ENCODE measurements at regions not wholly inside any gene's neighbourhood (a gene's known extent, or its start where the extent isn't known, plus 50 kb on each side); places are given as distances from the start of the nearest gene placed in this dataset.

GRCh38 chr13:62626771-62627170, 1211.1 kb upstream of the PCDH20 start:
- in situ Hi-C loops (cut with HindIII; ENCODE audit: low sequenced_read_pairs) = no loop called here

DNA sequence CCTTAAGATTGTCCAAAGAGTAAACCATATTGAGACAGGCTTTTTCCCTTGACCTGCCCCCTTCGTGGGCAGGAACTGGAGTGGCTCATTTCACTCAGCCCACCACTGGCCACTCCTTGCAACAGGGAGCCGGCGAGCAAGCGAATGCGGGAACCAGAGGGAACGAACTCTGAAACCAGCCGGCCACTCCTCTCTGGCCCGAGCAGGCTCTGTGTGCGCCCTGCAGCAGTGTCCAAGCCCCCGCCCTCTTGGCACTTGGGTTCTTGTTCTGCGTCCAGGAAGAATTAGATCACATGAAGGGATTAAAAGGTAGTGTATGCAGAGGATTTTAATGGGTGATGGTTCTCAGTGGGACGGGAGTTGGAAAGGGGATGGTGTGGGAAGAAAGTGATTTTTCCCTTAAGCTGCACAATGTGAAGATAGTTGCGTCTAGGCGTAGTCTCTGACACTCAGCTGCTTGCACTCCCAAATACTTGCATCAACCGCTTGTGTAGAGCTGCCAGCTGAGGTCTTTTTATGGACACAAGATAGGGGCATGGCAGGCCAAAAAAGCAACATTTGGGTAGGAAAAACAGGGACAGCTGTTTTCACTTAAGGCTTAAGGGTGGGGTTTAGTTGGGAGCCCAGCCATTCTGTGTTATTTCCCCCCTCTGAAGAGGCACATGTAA, 1209.7 kb upstream of the PCDH20 start:
- in situ Hi-C loops (cut with HindIII; ENCODE audit: low sequenced_read_pairs) = no loop called here

- in situ Hi-C loops (cut with HindIII; ENCODE audit: low sequenced_read_pairs) = no loop called here
Measured at GRCh38 chr13:62613819-62614218, 1198.2 kb upstream of the PCDH20 start.

- in situ Hi-C loops (cut with HindIII; ENCODE audit: low sequenced_read_pairs) = no loop called here
Measured at GRCh38 chr13:62611343-62611742, 1195.7 kb upstream of the PCDH20 start.

DNA sequence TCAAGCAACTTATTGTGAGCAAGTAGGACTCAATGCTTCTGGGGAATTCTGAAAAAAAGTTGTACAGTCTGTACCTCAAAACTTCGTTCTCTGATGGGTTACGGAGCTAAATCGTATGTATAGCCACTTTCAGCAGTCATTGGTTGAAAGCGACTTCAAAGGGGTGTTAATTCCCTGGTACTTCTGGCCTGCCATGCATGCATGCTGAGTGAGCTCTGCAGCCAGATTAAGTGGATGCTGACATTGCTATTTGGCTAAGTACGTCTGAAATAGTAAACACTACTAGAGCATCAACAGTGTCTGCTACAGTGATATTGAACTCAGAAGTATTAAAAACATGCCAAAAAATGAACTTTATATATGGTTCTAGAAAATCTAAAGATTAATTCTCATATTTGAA, 1183.1 kb upstream of the PCDH20 start:
- in situ Hi-C loops (cut with HindIII; ENCODE audit: low sequenced_read_pairs) = no loop called here

GRCh38 chr13:62595976-62596375, 1180.3 kb upstream of the PCDH20 start:
- in situ Hi-C loops (cut with HindIII; ENCODE audit: low sequenced_read_pairs) = no loop called here

DNA sequence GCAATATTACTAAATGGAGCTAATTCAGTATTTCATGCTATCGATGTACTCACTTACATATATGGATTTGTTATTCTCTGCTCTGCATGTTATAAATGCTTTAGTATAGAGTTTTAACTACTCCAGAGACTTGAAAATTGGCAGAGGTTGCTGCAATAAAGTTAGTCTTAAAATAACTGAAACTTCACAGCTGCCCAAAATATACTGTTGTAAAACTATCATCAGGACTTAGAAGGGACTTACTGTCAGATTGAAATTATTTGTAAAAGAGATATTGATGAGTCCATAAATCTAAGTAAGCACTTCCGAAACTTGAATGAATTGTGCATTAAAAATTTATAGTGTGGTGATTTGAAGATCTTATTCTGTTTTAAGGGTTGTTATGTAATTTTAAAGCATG, 1178.2 kb upstream of the PCDH20 start:
- in situ Hi-C loops (cut with HindIII; ENCODE audit: low sequenced_read_pairs) = no loop called here

GRCh38 chr13:62583466-62583865, 1167.8 kb upstream of the PCDH20 start:
- in situ Hi-C loops (cut with HindIII; ENCODE audit: low sequenced_read_pairs) = no loop called here

DNA sequence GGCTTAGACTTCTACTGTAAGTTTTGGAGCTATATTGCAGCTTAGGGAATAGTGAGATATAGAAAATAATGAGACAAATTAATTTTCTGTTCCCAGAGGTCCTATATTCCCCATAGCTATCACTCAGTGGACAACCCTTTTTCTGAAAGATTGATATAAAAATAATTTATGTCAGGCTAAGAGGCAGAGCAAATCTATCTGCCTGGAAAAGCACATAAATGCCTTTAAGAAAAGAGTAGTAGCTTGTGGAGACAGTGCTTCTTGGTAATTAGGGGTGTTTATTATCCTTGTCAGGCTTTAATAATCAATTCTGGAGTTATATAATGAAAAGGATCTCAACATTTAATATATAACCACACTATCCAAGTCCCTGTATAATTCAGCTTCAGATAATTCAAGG, 1162.8 kb upstream of the PCDH20 start:
- in situ Hi-C loops (cut with HindIII; ENCODE audit: low sequenced_read_pairs) = no loop called here

DNA sequence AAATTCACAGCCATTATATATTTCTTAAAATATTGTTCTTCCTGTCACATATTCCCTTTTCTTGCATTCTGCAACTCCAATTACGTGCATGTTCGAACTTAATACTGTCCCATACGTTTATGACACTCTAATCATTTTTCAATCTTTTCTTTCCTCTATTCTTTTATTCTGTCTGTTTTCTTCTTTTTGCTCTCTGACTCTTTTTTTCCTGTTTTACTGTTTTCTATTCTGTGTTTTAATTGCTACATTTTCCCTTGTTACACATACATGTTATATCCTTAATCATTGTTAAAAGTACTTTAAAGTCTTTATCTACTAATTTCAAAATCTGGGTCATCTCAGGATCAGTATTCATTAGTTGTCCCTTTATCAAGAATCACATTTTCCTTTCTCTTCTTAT, 1149.1 kb upstream of the PCDH20 start:
- in situ Hi-C loops (cut with HindIII; ENCODE audit: low sequenced_read_pairs) = no loop called here

- in situ Hi-C loops (cut with HindIII; ENCODE audit: low sequenced_read_pairs) = no loop called here
Measured at GRCh38 chr13:62563251-62563650, 1147.6 kb upstream of the PCDH20 start.

DNA sequence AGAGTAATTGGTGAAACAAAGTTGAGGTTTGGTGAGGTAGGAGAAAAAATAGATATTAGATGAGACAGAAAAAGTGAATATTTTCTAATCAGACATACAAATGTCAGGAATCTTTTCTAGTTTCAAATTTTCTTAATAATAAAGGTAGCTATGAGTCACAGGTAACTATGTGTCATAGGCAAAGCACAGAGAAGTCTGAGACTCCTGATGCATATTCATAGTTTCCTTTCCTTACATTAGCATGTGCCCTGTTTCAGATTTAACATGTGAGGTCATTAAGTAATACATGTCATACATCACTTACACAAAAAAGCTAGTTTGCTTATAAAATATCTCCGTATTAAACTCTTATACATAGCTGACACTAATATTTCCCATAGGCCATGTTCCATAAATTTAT, 1141.3 kb upstream of the PCDH20 start:
- in situ Hi-C loops (cut with HindIII; ENCODE audit: low sequenced_read_pairs) = no loop called here

DNA sequence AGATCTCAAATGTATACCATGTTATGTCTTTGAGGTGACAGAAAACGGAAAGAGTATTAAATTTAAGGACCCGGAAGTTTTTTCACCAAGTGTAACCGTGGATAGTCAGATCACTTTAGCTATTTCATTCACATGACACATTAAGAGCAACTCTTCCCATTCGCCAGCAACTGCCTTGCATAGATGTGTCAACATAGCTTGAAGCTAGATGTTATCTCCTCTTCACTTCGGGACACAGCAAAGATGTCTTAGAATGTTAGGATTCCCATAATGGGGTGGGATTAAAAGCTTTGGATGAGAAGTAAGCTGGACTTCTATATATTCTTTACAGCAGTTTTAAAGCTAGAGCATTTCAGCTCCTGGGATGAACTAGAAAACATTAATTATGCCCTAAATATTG, 1135.9 kb upstream of the PCDH20 start:
- in situ Hi-C loops (cut with HindIII; ENCODE audit: low sequenced_read_pairs) = no loop called here

- in situ Hi-C loops (cut with HindIII; ENCODE audit: low sequenced_read_pairs) = no loop called here
Measured at GRCh38 chr13:62544928-62545327, 1129.3 kb upstream of the PCDH20 start.

- in situ Hi-C loops (cut with HindIII; ENCODE audit: low sequenced_read_pairs) = no loop called here
Measured at GRCh38 chr13:62537593-62537992, 1121.9 kb upstream of the PCDH20 start.

- in situ Hi-C loops (cut with HindIII; ENCODE audit: low sequenced_read_pairs) = no loop called here
Measured at GRCh38 chr13:62525652-62526051, 1110.0 kb upstream of the PCDH20 start.

- in situ Hi-C loops (cut with HindIII; ENCODE audit: low sequenced_read_pairs) = no loop called here
Measured at GRCh38 chr13:62524498-62524897, 1108.8 kb upstream of the PCDH20 start.

GRCh38 chr13:62524061-62524460, 1108.4 kb upstream of the PCDH20 start:
- in situ Hi-C loops (cut with HindIII; ENCODE audit: low sequenced_read_pairs) = no loop called here

DNA sequence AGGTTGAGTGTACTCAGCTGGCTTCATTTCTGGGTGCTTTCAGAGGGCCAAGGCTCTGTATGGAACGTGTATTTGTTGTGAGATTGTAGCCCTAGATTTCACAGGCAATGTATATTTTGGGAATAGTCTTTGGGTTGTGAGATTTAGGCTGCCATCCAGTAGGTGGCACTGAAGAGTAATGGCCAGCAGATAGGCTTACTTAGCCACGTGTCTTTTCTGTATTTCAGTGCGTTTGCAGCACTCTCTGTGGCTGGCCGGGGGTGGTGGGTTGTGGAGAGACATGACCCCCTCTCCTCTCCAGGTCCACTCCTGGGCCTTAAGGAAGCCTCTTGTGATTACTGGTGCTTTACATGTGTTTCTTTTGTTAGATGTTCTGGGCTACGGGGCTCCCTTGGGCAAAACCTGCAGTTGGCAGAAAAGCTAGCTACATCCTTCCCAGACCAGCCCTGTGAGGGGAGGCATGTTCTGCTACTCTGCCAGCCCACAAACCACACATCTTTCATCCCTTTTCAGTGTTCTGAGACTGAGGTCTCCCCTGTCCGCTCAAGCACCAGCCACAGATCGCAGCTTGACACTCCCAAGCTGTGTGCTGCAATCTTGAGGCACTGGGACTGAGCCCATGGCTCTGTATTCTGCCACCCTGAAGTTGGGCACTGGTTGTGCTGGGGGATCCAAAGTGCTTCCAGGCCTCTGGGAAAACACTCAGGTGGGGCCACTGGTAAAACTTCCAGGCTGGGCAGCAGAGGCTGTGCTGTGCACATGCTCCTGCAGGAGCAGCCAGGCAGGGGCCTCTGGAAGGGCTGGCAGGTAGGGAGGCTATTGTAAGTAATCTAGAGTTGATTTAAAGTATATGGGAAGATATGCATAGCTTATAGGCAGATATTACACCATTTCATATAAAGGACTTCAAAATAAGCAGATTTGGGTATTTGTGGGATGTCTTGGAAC, 1096.8 kb upstream of the PCDH20 start:
- in situ Hi-C loops (cut with HindIII; ENCODE audit: low sequenced_read_pairs) = no loop called here

- in situ Hi-C loops (cut with HindIII; ENCODE audit: low sequenced_read_pairs) = no loop called here
Measured at GRCh38 chr13:62510906-62511655, 1095.4 kb upstream of the PCDH20 start.

DNA sequence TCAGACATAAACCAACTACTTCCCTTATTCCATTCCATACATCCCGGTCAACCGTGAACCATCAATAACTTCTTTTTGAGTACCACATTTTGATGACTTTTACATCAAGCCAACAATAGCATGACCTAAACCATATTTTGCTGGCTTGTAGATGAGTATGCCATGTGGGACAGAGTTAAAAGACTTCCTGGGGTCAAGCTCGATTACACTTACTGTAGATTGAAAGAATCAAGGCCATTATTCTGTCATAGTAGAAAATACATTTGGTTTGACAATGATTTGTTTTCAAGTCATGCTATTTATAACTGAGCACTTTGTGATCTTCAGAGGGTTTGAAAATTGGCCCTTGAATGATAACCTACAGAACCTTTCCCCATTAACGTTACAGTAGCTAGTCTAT, 1086.9 kb upstream of the PCDH20 start:
- in situ Hi-C loops (cut with HindIII; ENCODE audit: low sequenced_read_pairs) = no loop called here

DNA sequence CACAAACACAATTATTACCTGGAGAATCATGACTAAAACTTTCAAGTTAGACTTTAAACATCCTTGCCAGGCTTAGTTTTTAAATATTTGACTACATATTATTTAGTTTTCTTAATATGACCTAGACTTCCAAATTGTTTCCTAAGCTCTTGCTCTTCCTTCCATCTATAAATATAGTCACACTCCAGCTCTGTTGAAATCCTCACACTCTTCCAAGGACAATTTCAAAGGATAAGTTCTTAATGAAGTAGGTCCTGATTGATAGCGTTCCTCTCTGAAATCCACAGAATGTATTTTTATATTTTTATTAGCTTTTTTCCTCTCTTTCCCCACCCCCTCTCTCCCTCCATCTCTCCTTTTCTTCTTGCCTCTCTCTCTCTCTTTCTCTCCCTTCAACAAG, 1074.1 kb upstream of the PCDH20 start:
- in situ Hi-C loops (cut with HindIII; ENCODE audit: low sequenced_read_pairs) = no loop called here

Measured in endothelial cell of hepatic sinusoid (primary cell).